PC-3 (cell line): ENCODE measurements at regions not wholly inside any gene's neighbourhood (a gene's known extent, or its start where the extent isn't known, plus 50 kb on each side); places are given as distances from the start of the nearest gene placed in this dataset.
"Not testable (repeated sequence)": the region's sequence is repeated elsewhere in the genome, so short reads cannot be mapped to it uniquely, and the experiment has no call there.

Experiments used
- ATAC-seq: fragments of 200-7000 bp; cut with Tn5 transposase; 2 replicates; pipeline ENCODE4 v1.9.1; 2020; ENCODE audit warnings: mild to moderate bottlenecking, moderate library complexity
- BruUV-seq: library from RNA; stranded (reverse); fragments of 400-500 nt; replicated peaks from 2 replicates; lab custom pipeline; 2021; lab: Mats Ljungman, UMichigan
- CTCF ChIA-PET: fragments of 300-600 bp; sonication (Branson Sonifier 250); formaldehyde crosslinking; loops from one replicate; lab custom pipeline; 2022; ENCODE audit warnings: antibody characterized with exemption; lab: Charles Lee
- POLR2A ChIA-PET: fragments of 300-600 bp; sonication (Branson Sonifier 250); formaldehyde crosslinking; loops from one replicate; lab custom pipeline; 2022; ENCODE audit warnings: antibody characterized with exemption; ENCODE audit not compliant: unreplicated experiment; lab: Charles Lee
- DNase-seq: peaks from one replicate; pipeline ENCODE4 v3.0.0-alpha.2; 2015
- H2AFZ ChIP-seq: fragments of 300-600 bp; sonication (generic); 2 replicates; pipeline ENCODE4 v1.6.0; 2016; ENCODE audit warnings: antibody characterized with exemption, low read length
- H3F3A ChIP-seq: fragments of 300-600 bp; sonication (generic); one replicate; pipeline ENCODE4 v1.6.0; 2017; ENCODE audit warnings: antibody characterized with exemption, low read length, control low read depth, mild to moderate bottlenecking; ENCODE audit not compliant: unreplicated experiment
- H3K27ac ChIP-seq: fragments of 300-600 bp; sonication (generic); 2 replicates; pipeline ENCODE4 v1.5.1; 2016; ENCODE audit warnings: mild to moderate bottlenecking, low read length
- H3K27me3 ChIP-seq: fragments of 300-600 bp; sonication (generic); 2 replicates; pipeline ENCODE4 v1.6.1; 2016; ENCODE audit warnings: low read length, mixed read lengths
- H3K36me3 ChIP-seq: fragments of 300-600 bp; sonication (generic); 2 replicates; pipeline ENCODE4 v1.6.1; 2016; ENCODE audit warnings: low read depth, mixed run types, low read length, mixed read lengths
- H3K4me1 ChIP-seq: fragments of 300-600 bp; sonication (generic); 2 replicates; pipeline ENCODE4 v1.5.1; 2016; ENCODE audit warnings: low read length; ENCODE audit not compliant: insufficient read depth
- H3K4me2 ChIP-seq: fragments of 300-600 bp; sonication (generic); 2 replicates; pipeline ENCODE4 v1.6.0; 2016; ENCODE audit warnings: low read length
- H3K4me3 ChIP-seq: fragments of 300-600 bp; sonication (generic); 2 replicates; pipeline ENCODE4 v1.5.1; 2016; ENCODE audit warnings: mild to moderate bottlenecking, low read length, mixed read lengths
- H3K79me2 ChIP-seq: fragments of 300-600 bp; sonication (generic); 2 replicates; pipeline ENCODE4 v1.6.1; 2017; ENCODE audit warnings: low read length, mixed read lengths
- H3K9ac ChIP-seq: fragments of 300-600 bp; sonication (generic); 2 replicates; pipeline ENCODE4 v1.6.0; 2016; ENCODE audit warnings: mild to moderate bottlenecking, low read length
- H3K9me2 ChIP-seq: fragments of 300-600 bp; sonication (generic); replicated peaks from 2 replicates; pipeline ENCODE4 v1.6.1; 2016; ENCODE audit warnings: mixed run types, low read length, mixed read lengths
- H3K9me3 ChIP-seq: fragments of 300-600 bp; sonication (generic); 2 replicates; pipeline ENCODE4 v1.6.1; 2016; ENCODE audit warnings: low read length, mixed read lengths
- H4K20me1 ChIP-seq: fragments of 300-600 bp; sonication (generic); 2 replicates; pipeline ENCODE4 v1.6.1; 2016; ENCODE audit warnings: low read length, mixed read lengths
- CTCF ChIP-seq: fragments of 300-600 bp; sonication (generic); conservative IDR thresholded peaks from 2 replicates; pipeline ENCODE4 v1.5.1; 2017; ENCODE audit warnings: antibody characterized with exemption, low read depth, mild to moderate bottlenecking, low read length
- EZH2 ChIP-seq: fragments of 300-600 bp; sonication (generic); IDR thresholded peaks from one replicate; pipeline ENCODE4 v1.6.1; 2017; ENCODE audit warnings: antibody characterized with exemption, mild to moderate bottlenecking, low read length; ENCODE audit not compliant: unreplicated experiment
- EZH2phosphoT487 ChIP-seq: fragments of 300-600 bp; sonication (generic); IDR thresholded peaks from 2 replicates; pipeline ENCODE4 v1.6.1; 2018; ENCODE audit warnings: mild to moderate bottlenecking, antibody characterized with exemption, low read length, borderline replicate concordance
- intact Hi-C: fragments of 100-400 bp; cut with micrococcal nuclease; formaldehyde crosslinking; loops from 2 replicates; pipeline ENCODE4 v1.9.0; 2023

- H3K4me2 ChIP-seq, result no peak overlapping the region
- H2AFZ ChIP-seq, result no peak overlapping the region
- no peak for ATAC-seq
- TF ChIP-seq CTCF (no peak), EZH2 (no peak), EZH2phosphoT487 (no peak)
- no peak overlapping the region for H3K9ac ChIP-seq
- H3K4me3 ChIP-seq, result no peak overlapping the region
- H3K9me2 ChIP-seq, result no peaks in the 10 kb centered on the region
- no peaks in the 10 kb centered on the region for H3K9me3 ChIP-seq
- no peaks in the 10 kb centered on the region for H3K4me1 ChIP-seq
- H3F3A ChIP-seq, result no peaks in the 10 kb centered on the region
- H4K20me1 ChIP-seq, result no peaks in the 10 kb centered on the region
- no peak overlapping the region for H3K27ac ChIP-seq
- no peaks in the 10 kb centered on the region for H3K79me2 ChIP-seq
- no peak for DNase-seq
- intact Hi-C loops, result no loop called here
- no peaks in the 10 kb centered on the region for H3K36me3 ChIP-seq
- BruUV-seq, result no TSS peak
- ChIA-PET CTCF (no interaction called here), POLR2A (no interaction called here)
- no peaks in the 10 kb centered on the region for H3K27me3 ChIP-seq
Measured at GRCh38 chr6:76835293-76835692, 628.0 kb downstream of the HTR1B start.

- no TSS peak for BruUV-seq
- H3K9ac ChIP-seq, result no peak overlapping the region
- no peaks in the 10 kb centered on the region for H3K9me3 ChIP-seq
- intact Hi-C loops, result no loop called here
- no peaks in the 10 kb centered on the region for H4K20me1 ChIP-seq
- H3K36me3 ChIP-seq, result no peaks in the 10 kb centered on the region
- no peaks in the 10 kb centered on the region for H3K79me2 ChIP-seq
- DNase-seq (no peak), ATAC-seq (no peak)
- ChIA-PET POLR2A (no interaction called here), CTCF (no interaction called here)
- H3K4me1 ChIP-seq, result no peaks in the 10 kb centered on the region
- H3K4me3 ChIP-seq, result no peak overlapping the region
- H3K9me2 ChIP-seq, result no peaks in the 10 kb centered on the region
- H3K27ac ChIP-seq, result no peak overlapping the region
- no peaks in the 10 kb centered on the region for H3F3A ChIP-seq
- H3K27me3 ChIP-seq, result no peaks in the 10 kb centered on the region
- H2AFZ ChIP-seq, result no peak overlapping the region
- TF ChIP-seq CTCF (no peak), EZH2 (no peak), EZH2phosphoT487 (no peak)
- H3K4me2 ChIP-seq, result no peak overlapping the region
Measured at GRCh38 chr6:76834399-76834798, 628.9 kb downstream of the HTR1B start.

- ChIA-PET CTCF (no interaction called here), POLR2A (no interaction called here)
- Histone ChIP-seq H3K4me1 (no peaks in the 10 kb centered on the region), H3K27me3 (no peaks in the 10 kb centered on the region), H4K20me1 (no peaks in the 10 kb centered on the region), H3F3A (no peaks in the 10 kb centered on the region), H3K27ac (no peak overlapping the region), H3K9me3 (no peaks in the 10 kb centered on the region), H2AFZ (no peak overlapping the region), H3K79me2 (no peaks in the 10 kb centered on the region), H3K4me3 (no peak overlapping the region), H3K9me2 (no peaks in the 10 kb centered on the region), H3K4me2 (no peak overlapping the region), H3K36me3 (no peaks in the 10 kb centered on the region), H3K9ac (no peak overlapping the region)
- intact Hi-C loops, result no loop called here
- no peak for DNase-seq
- no TSS peak for BruUV-seq
- no peak for ATAC-seq
- TF ChIP-seq EZH2phosphoT487 (no peak), EZH2 (no peak), CTCF (no peak)
Measured at GRCh38 chr6:76831299-76831698, 632.0 kb downstream of the HTR1B start.

- H3K4me2 ChIP-seq, H3K9me2 ChIP-seq, H3F3A ChIP-seq, BruUV-seq, intact Hi-C loops, H3K27ac ChIP-seq, H3K4me3 ChIP-seq, ATAC-seq, H3K36me3 ChIP-seq, H3K9me3 ChIP-seq, H3K27me3 ChIP-seq, POLR2A ChIA-PET, H3K9ac ChIP-seq, H3K79me2 ChIP-seq, DNase-seq, H3K4me1 ChIP-seq, CTCF ChIA-PET, H2AFZ ChIP-seq, H4K20me1 ChIP-seq: not testable (repeated sequence)
Measured at GRCh38 chr6:76823578-76823977, 639.7 kb downstream of the HTR1B start.
